IPS DF 6.9 (cell line): ENCODE measurements at regions not wholly inside any gene's neighbourhood (a gene's known extent, or its start where the extent isn't known, plus 50 kb on each side); places are given as distances from the start of the nearest gene placed in this dataset.

ENCODE experiments used
- DNase-seq: peaks from one replicate; pipeline ENCODE4 v3.0.0-alpha.2; 2013; ENCODE audit warnings: low read depth, low spot score
- H3K27ac ChIP-seq: one replicate; pipeline ENCODE4 v1.5.1; 2013; ENCODE audit warnings: low read length, control low read depth
- H3K27me3 ChIP-seq: 2 replicates; pipeline ENCODE4 v1.6.1; 2013; ENCODE audit warnings: mild to moderate bottlenecking, low read length; ENCODE audit not compliant: control insufficient read depth, insufficient read depth
- H3K36me3 ChIP-seq: 2 replicates; pipeline ENCODE4 v1.6.1; 2013; ENCODE audit warnings: low read length; ENCODE audit not compliant: control insufficient read depth, insufficient read depth
- H3K4me1 ChIP-seq: 2 replicates; pipeline ENCODE4 v1.6.1; 2013; ENCODE audit warnings: low read length; ENCODE audit not compliant: control insufficient read depth, insufficient read depth
- H3K4me3 ChIP-seq: 2 replicates; pipeline ENCODE4 v1.5.1; 2013; ENCODE audit warnings: mild to moderate bottlenecking, low read length
- H3K9me3 ChIP-seq: 2 replicates; pipeline ENCODE4 v1.6.1; 2013; ENCODE audit warnings: low read length, inconsistent platforms; ENCODE audit not compliant: control insufficient read depth, insufficient read depth
- WGBS: extraction: QIAGEN DNeasy Blood & Tissue Kit; methylation state at CpG from one replicate; pipeline ENCODE4 v1.1.7; 2013; ENCODE audit warnings: mixed read lengths, missing lambda C conversion rate; ENCODE audit not compliant: insufficient read length, insufficient coverage; 5-methylcytosine and 5-hydroxymethylcytosine counted together

- Histone ChIP-seq H3K9me3 (no peaks in the 10 kb centered on the region), H3K4me3 (no peak overlapping the region), H3K4me1 (no peaks in the 10 kb centered on the region), H3K27ac (no peak overlapping the region), H3K27me3 (no peaks in the 10 kb centered on the region), H3K36me3 (no peaks in the 10 kb centered on the region)
- no peak for DNase-seq
- WGBS: no CpG with 5 or more reads among the region's 4 CpGs
These were observed 90.5 kb upstream of the SPRED2 start for GRCh38 chr2:65522922-65523321.

- H3K36me3 ChIP-seq: no peaks in the 10 kb centered on the region
- DNase-seq: no peak
- H3K27ac ChIP-seq: no peak overlapping the region
- H3K27me3 ChIP-seq: no peaks in the 10 kb centered on the region
- H3K4me1 ChIP-seq: no peaks in the 10 kb centered on the region
- H3K4me3 ChIP-seq: no peak overlapping the region
- H3K9me3 ChIP-seq: no peaks in the 10 kb centered on the region
- WGBS: no CpG with 5 or more reads among the region's 1 CpG
These were observed 86.4 kb upstream of the SPRED2 start for GRCh38 chr2:65518751-65519150.

GRCh38 chr2:65514555-65515195 lies 82.3 kb upstream of the SPRED2 start:
- no CpG with 5 or more reads among the region's 4 CpGs for WGBS
- H3K4me3 ChIP-seq: no peak overlapping the region
- H3K36me3 ChIP-seq: no peaks in the 10 kb centered on the region
- DNase-seq: no peak
- H3K9me3 ChIP-seq: no peaks in the 10 kb centered on the region
- H3K27me3 ChIP-seq: no peaks in the 10 kb centered on the region
- no peak overlapping the region for H3K27ac ChIP-seq
- H3K4me1 ChIP-seq: no peaks in the 10 kb centered on the region

GRCh38 chr2:65512783-65513182 lies 80.4 kb upstream of the SPRED2 start:
- Histone ChIP-seq H3K36me3 (no peaks in the 10 kb centered on the region), H3K4me1 (no peaks in the 10 kb centered on the region), H3K4me3 (no peak overlapping the region), H3K27ac (no peak overlapping the region), H3K9me3 (no peaks in the 10 kb centered on the region), H3K27me3 (no peaks in the 10 kb centered on the region)
- DNase-seq: no peak
- no CpG with 5 or more reads among the region's 5 CpGs for WGBS

GRCh38 chr2:65511306-65511705 lies 78.9 kb upstream of the SPRED2 start:
- Histone ChIP-seq H3K27me3 (no peaks in the 10 kb centered on the region), H3K36me3 (no peaks in the 10 kb centered on the region), H3K4me1 (no peaks in the 10 kb centered on the region), H3K4me3 (no peak overlapping the region), H3K9me3 (no peaks in the 10 kb centered on the region), H3K27ac (no peak overlapping the region)
- no peak for DNase-seq
- WGBS: no CpG with 5 or more reads among the region's 2 CpGs

- Histone ChIP-seq H3K36me3 (no peaks in the 10 kb centered on the region), H3K4me3 (no peak overlapping the region), H3K9me3 (no peaks in the 10 kb centered on the region), H3K4me1 (no peaks in the 10 kb centered on the region; the same call in 1 of the 2 replicates), H3K27me3 (no peaks in the 10 kb centered on the region), H3K27ac (no peak overlapping the region)
- WGBS: no CpG with 5 or more reads among the region's 1 CpG
- no peak for DNase-seq
These were observed 75.8 kb upstream of the SPRED2 start for GRCh38 chr2:65508225-65508624.

GRCh38 chr2:65507102-65508069 lies 75.0 kb upstream of the SPRED2 start:
- Histone ChIP-seq H3K4me1 (no peaks in the 10 kb centered on the region; the same call in 1 of the 2 replicates), H3K27me3 (no peaks in the 10 kb centered on the region), H3K9me3 (no peaks in the 10 kb centered on the region), H3K27ac (no peak overlapping the region), H3K36me3 (no peaks in the 10 kb centered on the region), H3K4me3 (no peak overlapping the region)
- DNase-seq: no peak
- no CpG with 5 or more reads among the region's 10 CpGs for WGBS

- DNase-seq: no peak
- Histone ChIP-seq H3K9me3 (no peaks in the 10 kb centered on the region), H3K27ac (no peak overlapping the region), H3K27me3 (no peaks in the 10 kb centered on the region), H3K4me3 (no peak overlapping the region), H3K36me3 (no peaks in the 10 kb centered on the region), H3K4me1 (no peaks in the 10 kb centered on the region; the same call in 1 of the 2 replicates)
- WGBS: no CpG with 5 or more reads among the region's 14 CpGs
These were observed 72.7 kb upstream of the SPRED2 start for GRCh38 chr2:65504814-65505697.

GRCh38 chr2:65504201-65504600 lies 71.8 kb upstream of the SPRED2 start:
- WGBS: no CpG with 5 or more reads among the region's 6 CpGs
- no peaks in the 10 kb centered on the region for H3K36me3 ChIP-seq
- no peaks in the 10 kb centered on the region; the same call in 1 of the 2 replicates for H3K4me1 ChIP-seq
- no peak overlapping the region for H3K27ac ChIP-seq
- no peaks in the 10 kb centered on the region for H3K27me3 ChIP-seq
- no peak for DNase-seq
- no peak overlapping the region for H3K4me3 ChIP-seq
- H3K9me3 ChIP-seq: no peaks in the 10 kb centered on the region

GRCh38 chr2:65503746-65504145 lies 71.3 kb upstream of the SPRED2 start:
- WGBS: no CpG with 5 or more reads among the region's 5 CpGs

More at GRCh38 chr2:65503746-65504145, 71.3 kb upstream of the SPRED2 start:
- H3K4me3 ChIP-seq: no peak overlapping the region
- H3K27ac ChIP-seq: no peak overlapping the region
- no peak for DNase-seq
- H3K27me3 ChIP-seq: no peaks in the 10 kb centered on the region
- H3K4me1 ChIP-seq: no peaks in the 10 kb centered on the region; the same call in 1 of the 2 replicates
- H3K36me3 ChIP-seq: no peaks in the 10 kb centered on the region
- H3K9me3 ChIP-seq: no peaks in the 10 kb centered on the region
